PFSK-1 (cell line): ENCODE measurements at regions not wholly inside any gene's neighbourhood (a gene's known extent, or its start where the extent isn't known, plus 50 kb on each side); places are given as distances from the start of the nearest gene placed in this dataset.

ENCODE experiments used
- POLR2AphosphoS5 ChIP-seq: IDR thresholded peaks from 2 replicates; pipeline ENCODE4 v1.6.1; 2012; ENCODE audit warnings: low read depth, mild to moderate bottlenecking, control low read depth, low read length, moderate library complexity
- SIN3A ChIP-seq: IDR thresholded peaks from 2 replicates; pipeline ENCODE4 v1.6.1; 2012; ENCODE audit warnings: mild to moderate bottlenecking, low read length, moderate library complexity, borderline replicate concordance; ENCODE audit not compliant: insufficient read depth
- TAF1 ChIP-seq: IDR thresholded peaks from 2 replicates; pipeline ENCODE4 v1.6.1; 2012; ENCODE audit warnings: low read length, control low read depth, borderline replicate concordance; ENCODE audit not compliant: insufficient read depth

GRCh38 chrY:19392876-19393275, 351.6 kb downstream of the KDM5D start:
- TF ChIP-seq TAF1: no peak
- TF ChIP-seq POLR2AphosphoS5: no peak
- no peak for TF ChIP-seq SIN3A
